HepG2 (cell line): ENCODE measurements at regions not wholly inside any gene's neighbourhood (a gene's known extent, or its start where the extent isn't known, plus 50 kb on each side); places are given as distances from the start of the nearest gene placed in this dataset.
A peak's percentile ranks its signal among the peaks of the same experiment; 100 is the strongest.

Source experiments
- ATAC-seq: fragments of 200-7000 bp; cut with Tn5 transposase; 3 replicates; pipeline ENCODE4 v1.9.1; 2020; ENCODE audit warnings: mild to moderate bottlenecking, moderate library complexity
- BruUV-seq: library from RNA; stranded (reverse); fragments of 400-500 nt; replicated peaks from 2 replicates; lab custom pipeline; 2021; lab: Mats Ljungman, UMichigan
- CTCF ChIA-PET: fragments of 300-600 bp; formaldehyde crosslinking; extraction: SDS; loops from one replicate; lab custom pipeline; 2021; ENCODE audit warnings: low total read pairs, inconsistent platforms, low intra/inter-chr PET ratio; lab: Yijun Ruan, JAX
- POLR2A ChIA-PET: fragments of 350-600 bp; sonication (Branson Sonifier 250); formaldehyde crosslinking; loops from one replicate; lab custom pipeline; 2020; ENCODE audit warnings: antibody characterized with exemption, inconsistent platforms; lab: Yijun Ruan, JAX
- DNase-seq: peaks from one replicate; pipeline ENCODE4 v3.0.0-alpha.2; 2015; ENCODE audit warnings: low spot score
- FAIRE-seq: peaks from 3 replicates; lab custom pipeline; 2011; peaks lifted over from hg19 to GRCh38; lab: Jason Lieb, UNC
- H2AFZ ChIP-seq: one replicate; pipeline ENCODE4 v1.6.1; 2011; ENCODE audit warnings: low read length, inconsistent platforms
- H3K27ac ChIP-seq: fragments of 300-600 bp; 3 replicates; pipeline ENCODE4 v1.8.0; 2011; ENCODE audit warnings: mixed run types, mild to moderate bottlenecking, mixed read lengths, low read length, inconsistent platforms; ENCODE audit not compliant: insufficient read depth; ENCODE audit errors: extremely low read length
- H3K27me3 ChIP-seq, 2 experiments: fragments of 200-600 bp in 1 of 2; 2 replicates in 1 of 2; 3 replicates in 1 of 2; pipeline versions ENCODE4 v1.6.0 to v1.8.0; 2011; ENCODE audit warnings: low read length in 2 of 2, mild to moderate bottlenecking in 2 of 2, moderate library complexity in 2 of 2, inconsistent platforms in 1 of 2; ENCODE audit not compliant: insufficient read depth in 2 of 2, control insufficient read depth in 1 of 2
- H3K36me3 ChIP-seq, 2 experiments: fragments of 200-600 bp in 1 of 2; replicated peaks in 1 of 2; 2 replicates in 1 of 2; 3 replicates in 1 of 2; pipeline versions ENCODE4 v1.5.1 to v1.8.0; 2011; ENCODE audit warnings: low read length in 2 of 2, inconsistent platforms in 1 of 2; ENCODE audit not compliant: insufficient read depth in 2 of 2, control insufficient read depth in 1 of 2
- H3K4me1 ChIP-seq: 2 replicates; pipeline ENCODE4 v1.5.1; 2012; ENCODE audit warnings: low read length, inconsistent platforms; ENCODE audit not compliant: insufficient read depth
- H3K4me2 ChIP-seq: 2 replicates; pipeline ENCODE4 v1.6.0; 2011; ENCODE audit warnings: low read depth, low read length, inconsistent platforms
- H3K4me3 ChIP-seq, 3 experiments: fragments of 200-600 bp in 1 of 3; sonication (generic), shearing (Covaris generic) in 1 of 3; replicated peaks in 1 of 3; 2 replicates each; pipeline ENCODE4 v1.5.1; 2011 to 2016; ENCODE audit warnings: low read length in 3 of 3, inconsistent platforms in 2 of 3, low read depth in 2 of 3, mild to moderate bottlenecking in 2 of 3, control low read depth in 1 of 3, mixed read lengths in 1 of 3; ENCODE audit not compliant: insufficient read depth in 1 of 3
- H3K79me2 ChIP-seq: one replicate; pipeline ENCODE4 v1.6.1; 2011; ENCODE audit warnings: low read length, inconsistent platforms; ENCODE audit not compliant: insufficient read depth
- H3K9ac ChIP-seq: 2 replicates; pipeline ENCODE4 v1.6.0; 2011; ENCODE audit warnings: mild to moderate bottlenecking, low read depth, low read length, inconsistent platforms; ENCODE audit not compliant: insufficient read depth
- H3K9me3 ChIP-seq: 2 replicates; pipeline ENCODE4 v1.5.1; 2012; ENCODE audit warnings: mild to moderate bottlenecking, low read length
- H4K20me1 ChIP-seq: 2 replicates; pipeline ENCODE4 v1.6.0; 2011; ENCODE audit warnings: inconsistent platforms, mild to moderate bottlenecking, low read length, moderate library complexity; ENCODE audit not compliant: insufficient read depth
- KMT2B ChIP-seq: IDR thresholded peaks from 2 replicates; pipeline ENCODE4 v1.6.1; 2016; ENCODE audit warnings: missing genetic modification reagents, missing compliant biosample characterization
- PCBP2 ChIP-seq: fragments of 200-400 bp; formaldehyde crosslinking; optimal IDR thresholded peaks from 2 replicates; pipeline ENCODE3; 2018; ENCODE audit warnings: low read length, low read depth; ENCODE audit not compliant: poor library complexity, severe bottlenecking
- SRSF1 ChIP-seq: fragments of 200-400 bp; formaldehyde crosslinking; optimal IDR thresholded peaks from 2 replicates; pipeline ENCODE3; 2017; ENCODE audit warnings: mild to moderate bottlenecking, low read depth, low read length, moderate library complexity
- STAG1 ChIP-seq: sonication (generic); formaldehyde crosslinking; IDR thresholded peaks from 2 replicates; pipeline ENCODE4 v1.4.0; 2020; ENCODE audit warnings: missing genetic modification reagents
- ZNF720 ChIP-seq: sonication (generic); formaldehyde crosslinking; IDR thresholded peaks from 2 replicates; pipeline ENCODE4 v1.4.0; 2020; ENCODE audit warnings: missing genetic modification reagents
- WGBS: methylation state at CpG from one replicate; pipeline ENCODE4 v1.1.6; 2017; ENCODE audit warnings: low lambda C conversion rate; 5-methylcytosine and 5-hydroxymethylcytosine counted together
- in situ Hi-C: cut with HindIII; loops from 2 replicates; pipeline ENCODE4 v1.10.0; 2017; ENCODE audit warnings: low pct_unique_long_range_greater_than_20kb; ENCODE audit not compliant: extremely low pct_ligation_motif_present
- intact Hi-C: fragments of 100-400 bp; cut with micrococcal nuclease; formaldehyde crosslinking; loops from one replicate; pipeline ENCODE4 v1.10.0; 2022; ENCODE audit not compliant: unreplicated experiment
- TF ChIP-seq, protein P1 (sequence below): sonication (generic); formaldehyde crosslinking; IDR thresholded peaks from 2 replicates; pipeline ENCODE4 v1.5.0; 2020; ENCODE audit warnings: mild to moderate bottlenecking, missing genetic modification reagents, moderate library complexity
- TF ChIP-seq, protein P2 (sequence below): IDR thresholded peaks from 2 replicates; pipeline ENCODE4 v1.6.1; 2016; ENCODE audit warnings: missing genetic modification reagents, missing compliant biosample characterization

DNA sequence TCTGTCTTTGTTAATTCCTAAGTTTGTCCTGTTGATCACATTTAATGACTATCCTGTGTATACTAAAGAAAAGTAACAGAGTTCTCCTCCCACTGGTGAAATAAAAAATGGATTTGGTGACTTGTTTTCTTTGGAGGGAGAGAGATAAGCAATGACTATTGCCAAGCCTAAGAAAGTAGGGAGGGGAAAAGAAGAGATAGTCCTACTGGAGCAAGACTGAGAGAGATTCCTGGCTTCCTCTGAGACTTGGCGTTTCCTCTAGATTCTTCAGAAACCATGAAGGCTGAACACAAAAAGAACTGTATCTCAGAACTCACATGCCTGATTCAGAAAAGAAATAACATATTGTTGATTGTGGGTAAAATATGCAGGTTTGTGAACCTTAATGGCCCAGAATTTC, 406.5 kb downstream of the FOXO1 start (continued):
- TF ChIP-seq ZNF720 (CRISPR knock-in tag), result no peak
- no peak for TF ChIP-seq SRSF1

DNA sequence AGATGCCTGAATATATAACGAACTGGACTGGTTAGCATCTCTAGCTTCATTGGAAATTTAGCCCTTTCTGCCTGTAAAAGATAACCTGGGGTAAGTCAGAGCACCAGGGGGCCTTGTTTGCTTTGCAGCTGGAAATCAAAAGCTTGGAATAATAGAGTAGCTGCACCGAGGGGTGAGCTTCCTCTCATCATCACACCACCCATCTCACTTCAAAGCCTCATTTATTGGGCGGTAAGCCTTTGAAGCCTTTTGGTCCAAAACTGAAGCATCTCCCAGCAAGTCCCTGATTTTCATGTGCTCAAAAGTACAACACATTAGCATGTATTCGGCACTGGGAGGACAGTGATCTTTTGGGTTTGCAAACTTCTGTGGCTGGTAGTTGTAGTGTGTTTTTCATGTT, 405.1 kb downstream of the FOXO1 start:
- Histone ChIP-seq H3K27me3 (peaks cover 1 to 4% of the 10 kb centered on the region in 2 experiments; a peak in 1 of 5 replicates), H3K27ac (no peak overlapping the region), H4K20me1 (no peaks in the 10 kb centered on the region), H3K4me1 (no peaks in the 10 kb centered on the region), H3K36me3 (no peaks in the 10 kb centered on the region), H3K4me2 (no peak overlapping the region), H3K9ac (no peak overlapping the region), H3K4me3 (no peak overlapping the region), H2AFZ (no peak overlapping the region), H3K79me2 (no peaks in the 10 kb centered on the region), H3K9me3 (no peaks in the 10 kb centered on the region)
- 4% methylated on average over 4 of the region's 4 CpGs for WGBS
- DNase-seq (peak; percentile 9), FAIRE-seq (no peak), ATAC-seq (no peak)
- in situ Hi-C loops, result no loop called here
- no TSS peak for BruUV-seq
- intact Hi-C loops, result no loop called here
- TF ChIP-seq, protein P1, sequence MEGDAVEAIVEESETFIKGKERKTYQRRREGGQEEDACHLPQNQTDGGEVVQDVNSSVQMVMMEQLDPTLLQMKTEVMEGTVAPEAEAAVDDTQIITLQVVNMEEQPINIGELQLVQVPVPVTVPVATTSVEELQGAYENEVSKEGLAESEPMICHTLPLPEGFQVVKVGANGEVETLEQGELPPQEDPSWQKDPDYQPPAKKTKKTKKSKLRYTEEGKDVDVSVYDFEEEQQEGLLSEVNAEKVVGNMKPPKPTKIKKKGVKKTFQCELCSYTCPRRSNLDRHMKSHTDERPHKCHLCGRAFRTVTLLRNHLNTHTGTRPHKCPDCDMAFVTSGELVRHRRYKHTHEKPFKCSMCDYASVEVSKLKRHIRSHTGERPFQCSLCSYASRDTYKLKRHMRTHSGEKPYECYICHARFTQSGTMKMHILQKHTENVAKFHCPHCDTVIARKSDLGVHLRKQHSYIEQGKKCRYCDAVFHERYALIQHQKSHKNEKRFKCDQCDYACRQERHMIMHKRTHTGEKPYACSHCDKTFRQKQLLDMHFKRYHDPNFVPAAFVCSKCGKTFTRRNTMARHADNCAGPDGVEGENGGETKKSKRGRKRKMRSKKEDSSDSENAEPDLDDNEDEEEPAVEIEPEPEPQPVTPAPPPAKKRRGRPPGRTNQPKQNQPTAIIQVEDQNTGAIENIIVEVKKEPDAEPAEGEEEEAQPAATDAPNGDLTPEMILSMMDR (CRISPR knock-in tag), result 0 out of 2 replicates have a peak, but pooled peaks have one; percentile 4
- TF ChIP-seq KMT2B (no peak), STAG1 (peak; percentile 34; the same call in 1 of the 2 replicates), PCBP2 (no peak)
- TF ChIP-seq, protein P2, sequence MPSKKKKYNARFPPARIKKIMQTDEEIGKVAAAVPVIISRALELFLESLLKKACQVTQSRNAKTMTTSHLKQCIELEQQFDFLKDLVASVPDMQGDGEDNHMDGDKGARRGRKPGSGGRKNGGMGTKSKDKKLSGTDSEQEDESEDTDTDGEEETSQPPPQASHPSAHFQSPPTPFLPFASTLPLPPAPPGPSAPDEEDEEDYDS (CRISPR knock-in tag), result no peak
- ChIA-PET CTCF (no interaction called here), POLR2A (no interaction called here)
